Stimulated activated CD4-positive, alpha-beta T cell treated with anti-CD3 and anti-CD28 coated beads, Interleukin-12 subunit alpha, Interleukin-12 subunit beta, amount 100 ng/mL, for 24 hours (primary cell): ENCODE measurements at regions not wholly inside any gene's neighbourhood (a gene's known extent, or its start where the extent isn't known, plus 50 kb on each side); places are given as distances from the start of the nearest gene placed in this dataset.
"Not testable (repeated sequence)": the region's sequence is repeated elsewhere in the genome, so short reads cannot be mapped to it uniquely, and the experiment has no call there.

Experiments used
- DNase-seq, 2 experiments: peaks; one replicate each; pipeline ENCODE4 v3.0.0-alpha.2; 2020; ENCODE audit warnings: low read depth in 2 of 2

GRCh38 chr7:409339-410281 lies 110.0 kb downstream of the PDGFA start:
- DNase-seq, result no peak

- no peak for DNase-seq
These were observed 109.2 kb downstream of the PDGFA start for GRCh38 chr7:410395-410910.

- DNase-seq, result not testable (repeated sequence)
These were observed 108.5 kb downstream of the PDGFA start for GRCh38 chr7:411116-411515.

GRCh38 chr7:411677-412312 lies 107.9 kb downstream of the PDGFA start:
- no peak for DNase-seq

- DNase-seq, result no peak
These were observed 107.3 kb downstream of the PDGFA start for GRCh38 chr7:412313-412710.

- no peak for DNase-seq
These were observed 104.7 kb downstream of the PDGFA start for GRCh38 chr7:414681-415560.

GRCh38 chr7:415646-416525 lies 103.8 kb downstream of the PDGFA start:
- no peak for DNase-seq

- DNase-seq, result no peak
These were observed 102.7 kb downstream of the PDGFA start for GRCh38 chr7:416761-417624.

GRCh38 chr7:417625-417889 lies 102.1 kb downstream of the PDGFA start:
- DNase-seq, result no peak

GRCh38 chr7:417973-418601 lies 101.6 kb downstream of the PDGFA start:
- no peak for DNase-seq

GRCh38 chr7:418636-419280 lies 100.9 kb downstream of the PDGFA start:
- DNase-seq, result no peak

GRCh38 chr7:420142-421093 lies 99.2 kb downstream of the PDGFA start:
- no peak for DNase-seq

GRCh38 chr7:421136-421991 lies 98.3 kb downstream of the PDGFA start:
- DNase-seq, result no peak

- no peak for DNase-seq
These were observed 97.3 kb downstream of the PDGFA start for GRCh38 chr7:422191-422885.

GRCh38 chr7:422886-423225 lies 96.8 kb downstream of the PDGFA start:
- DNase-seq, result no peak
